Stimulated activated CD4-positive, alpha-beta T cell treated with anti-CD3 and anti-CD28 coated beads, Interleukin-1b, Interleukin-23, amount 100 ng/mL, for 24 hours (primary cell): ENCODE measurements at regions not wholly inside any gene's neighbourhood (a gene's known extent, or its start where the extent isn't known, plus 50 kb on each side); places are given as distances from the start of the nearest gene placed in this dataset.
A peak's percentile ranks its signal among the peaks of the same experiment; 100 is the strongest.
"Not testable (repeated sequence)": the region's sequence is repeated elsewhere in the genome, so short reads cannot be mapped to it uniquely, and the experiment has no call there.

Experiments used
- DNase-seq, 4 experiments: peaks; one replicate each; pipeline ENCODE4 v3.0.0-alpha.2; 2020; ENCODE audit warnings: low read depth in 4 of 4, low spot score in 1 of 4

- DNase-seq: no peak
Measured at GRCh38 chr21:35282944-35283343, 233.8 kb upstream of the RUNX1 start.

GRCh38 chr21:35281956-35282355 lies 232.9 kb upstream of the RUNX1 start:
- no peak for DNase-seq

GRCh38 chr21:35280231-35280630 lies 231.1 kb upstream of the RUNX1 start:
- DNase-seq: no peak

GRCh38 chr21:35275776-35276175 lies 226.7 kb upstream of the RUNX1 start:
- DNase-seq: no peak

GRCh38 chr21:35274923-35275322 lies 225.8 kb upstream of the RUNX1 start:
- no peak for DNase-seq

GRCh38 chr21:35274090-35274489 lies 225.0 kb upstream of the RUNX1 start:
- no peak for DNase-seq

- DNase-seq: no peak
Measured at GRCh38 chr21:35273333-35273732, 224.2 kb upstream of the RUNX1 start.

GRCh38 chr21:35271344-35272118 lies 222.4 kb upstream of the RUNX1 start:
- DNase-seq: not testable (repeated sequence)

- DNase-seq: no peak
Measured at GRCh38 chr21:35268817-35269216, 219.7 kb upstream of the RUNX1 start.

GRCh38 chr21:35268261-35268660 lies 219.2 kb upstream of the RUNX1 start:
- DNase-seq: no peak

- no peak for DNase-seq
Measured at GRCh38 chr21:35266546-35266945, 217.4 kb upstream of the RUNX1 start.

- no peak for DNase-seq
Measured at GRCh38 chr21:35265170-35265877, 216.2 kb upstream of the RUNX1 start.

GRCh38 chr21:35259457-35259856 lies 210.4 kb upstream of the RUNX1 start:
- DNase-seq: no peak

- DNase-seq: no peak
Measured at GRCh38 chr21:35258521-35258920, 209.4 kb upstream of the RUNX1 start.

- no peak for DNase-seq
Measured at GRCh38 chr21:35257413-35257812, 208.3 kb upstream of the RUNX1 start.

- no peak for DNase-seq
Measured at GRCh38 chr21:35256468-35256988, 207.4 kb upstream of the RUNX1 start.

- no peak for DNase-seq
Measured at GRCh38 chr21:35254765-35255138, 205.7 kb upstream of the RUNX1 start.

- DNase-seq: no peak
Measured at GRCh38 chr21:35254006-35254764, 205.1 kb upstream of the RUNX1 start.

GRCh38 chr21:35252831-35253230 lies 203.7 kb upstream of the RUNX1 start:
- DNase-seq: peak in 2 of 4 experiments; percentile 3 to 8

- DNase-seq: no peak
Measured at GRCh38 chr21:35249636-35250035, 200.5 kb upstream of the RUNX1 start.

GRCh38 chr21:35245879-35246278 lies 196.8 kb upstream of the RUNX1 start:
- DNase-seq: no peak

GRCh38 chr21:35244514-35244913 lies 195.4 kb upstream of the RUNX1 start:
- no peak for DNase-seq
